HG02973 (cell line): ENCODE measurements at regions not wholly inside any gene's neighbourhood (a gene's known extent, or its start where the extent isn't known, plus 50 kb on each side); places are given as distances from the start of the nearest gene placed in this dataset.
A peak's percentile ranks its signal among the peaks of the same experiment; 100 is the strongest.
"Not testable (repeated sequence)": the region's sequence is repeated elsewhere in the genome, so short reads cannot be mapped to it uniquely, and the experiment has no call there.

Experiments used
- ATAC-seq: cut with Tn5 transposase; IDR thresholded peaks from one replicate; pipeline ENCODE4 v1.9.1; 2021; ENCODE audit warnings: moderate library complexity; ENCODE audit not compliant: unreplicated experiment

DNA sequence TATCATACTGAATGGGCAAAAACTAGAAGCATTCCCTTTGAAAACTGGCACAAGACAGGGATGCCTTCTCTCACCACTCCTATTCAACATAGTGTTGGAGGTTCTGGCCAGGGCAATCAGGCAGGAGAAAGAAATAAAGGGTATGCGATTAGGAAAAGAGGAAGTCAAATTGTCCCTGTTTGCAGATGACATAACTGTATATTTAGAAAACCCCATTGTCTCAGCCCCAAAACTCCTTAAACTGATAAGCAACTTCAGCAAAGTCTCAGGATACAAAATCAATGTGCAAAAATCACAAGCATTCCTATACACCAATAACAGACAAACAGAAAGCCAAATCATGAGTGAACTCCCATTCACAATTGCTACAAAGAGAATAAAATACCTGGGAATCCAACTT is 52.5 kb upstream of the CCDC71L start:
- not testable (repeated sequence) for ATAC-seq

GRCh38 chr7:106714590-106715442 is 53.9 kb upstream of the CCDC71L start:
- not testable (repeated sequence) for ATAC-seq

DNA sequence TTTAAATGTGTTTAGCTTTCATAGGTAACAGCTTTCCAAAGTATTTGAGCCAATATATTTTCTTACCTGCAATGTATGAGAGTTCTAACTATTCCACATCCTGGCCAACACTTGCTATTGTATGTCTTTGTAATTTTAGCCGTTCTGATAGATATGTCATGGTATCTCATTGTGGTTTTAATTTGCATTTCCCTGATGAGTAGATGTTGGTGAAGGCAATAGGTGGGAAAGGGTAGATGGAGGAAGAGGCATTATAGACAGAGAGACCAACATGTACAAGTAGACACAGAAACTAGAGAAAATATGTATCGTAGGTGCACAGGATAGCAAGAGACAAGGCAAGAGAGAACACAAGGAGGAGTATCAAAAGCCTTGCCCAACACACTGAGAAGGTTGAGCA is 54.8 kb upstream of the CCDC71L start:
- ATAC-seq, result no peak

DNA sequence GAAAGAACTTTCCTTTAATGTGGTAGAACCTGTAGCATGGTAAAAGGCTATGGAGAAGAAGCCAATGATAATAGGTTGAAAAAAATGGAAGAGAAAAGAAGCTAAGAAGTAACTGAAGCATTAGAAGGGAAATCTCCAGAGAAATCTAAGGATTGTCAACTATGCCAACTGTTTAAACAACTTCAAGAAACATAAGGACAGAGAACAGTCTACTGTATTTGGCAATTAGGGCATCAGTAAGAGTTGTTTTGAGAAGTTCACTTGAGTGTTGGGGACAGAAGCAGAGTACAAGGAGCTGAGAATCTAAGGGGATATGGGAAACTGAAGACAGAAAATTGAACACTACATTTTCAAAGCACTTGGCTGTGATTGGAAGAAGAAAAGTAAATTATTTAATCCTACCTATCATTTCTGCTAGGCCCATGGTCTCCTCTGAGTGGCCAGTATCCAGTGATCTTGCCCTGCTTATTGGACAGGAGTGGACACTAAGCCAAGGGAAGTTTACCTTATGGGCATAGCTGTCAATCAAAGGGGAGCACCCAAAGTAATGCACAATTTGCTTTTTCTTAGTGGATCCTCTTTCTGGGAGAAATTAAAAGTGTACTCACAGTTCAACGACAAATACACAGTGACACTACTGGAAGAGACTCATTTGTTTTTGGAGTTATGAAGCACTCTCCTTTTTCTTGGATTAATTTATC is 56.4 kb upstream of the CCDC71L start:
- peak; percentile 11 for ATAC-seq

- peak; percentile 83 for ATAC-seq
Observed at GRCh38 chr7:106717955-106718871, 57.3 kb upstream of the CCDC71L start.

GRCh38 chr7:106720641-106721040 is 59.7 kb upstream of the CCDC71L start:
- no peak for ATAC-seq

GRCh38 chr7:106721816-106722785 is 61.1 kb upstream of the CCDC71L start:
- no peak for ATAC-seq

DNA sequence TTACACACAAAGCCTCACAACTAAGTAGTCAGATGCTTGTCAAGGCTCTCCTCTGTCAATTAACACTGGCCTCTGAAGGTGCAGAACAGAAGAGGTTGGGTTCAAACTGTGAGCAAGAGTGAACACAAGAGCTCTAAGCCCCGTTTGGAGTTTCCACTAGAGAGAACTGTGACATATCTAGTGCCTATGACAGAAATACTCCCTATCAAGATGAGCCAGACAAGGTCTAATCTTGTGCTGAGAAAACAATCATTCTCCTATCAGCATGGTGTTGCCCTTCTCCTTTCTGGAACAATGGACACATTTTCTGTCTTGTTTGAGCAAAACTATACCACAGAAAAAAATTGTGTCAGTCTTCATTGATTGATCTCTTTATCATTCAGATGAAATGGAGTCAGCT is 62.4 kb upstream of the CCDC71L start:
- ATAC-seq, result no peak

- ATAC-seq, result no peak
Observed at GRCh38 chr7:106729720-106730385, 68.9 kb upstream of the CCDC71L start.

- no peak for ATAC-seq
Observed at GRCh38 chr7:106731187-106731586, 70.2 kb upstream of the CCDC71L start.

DNA sequence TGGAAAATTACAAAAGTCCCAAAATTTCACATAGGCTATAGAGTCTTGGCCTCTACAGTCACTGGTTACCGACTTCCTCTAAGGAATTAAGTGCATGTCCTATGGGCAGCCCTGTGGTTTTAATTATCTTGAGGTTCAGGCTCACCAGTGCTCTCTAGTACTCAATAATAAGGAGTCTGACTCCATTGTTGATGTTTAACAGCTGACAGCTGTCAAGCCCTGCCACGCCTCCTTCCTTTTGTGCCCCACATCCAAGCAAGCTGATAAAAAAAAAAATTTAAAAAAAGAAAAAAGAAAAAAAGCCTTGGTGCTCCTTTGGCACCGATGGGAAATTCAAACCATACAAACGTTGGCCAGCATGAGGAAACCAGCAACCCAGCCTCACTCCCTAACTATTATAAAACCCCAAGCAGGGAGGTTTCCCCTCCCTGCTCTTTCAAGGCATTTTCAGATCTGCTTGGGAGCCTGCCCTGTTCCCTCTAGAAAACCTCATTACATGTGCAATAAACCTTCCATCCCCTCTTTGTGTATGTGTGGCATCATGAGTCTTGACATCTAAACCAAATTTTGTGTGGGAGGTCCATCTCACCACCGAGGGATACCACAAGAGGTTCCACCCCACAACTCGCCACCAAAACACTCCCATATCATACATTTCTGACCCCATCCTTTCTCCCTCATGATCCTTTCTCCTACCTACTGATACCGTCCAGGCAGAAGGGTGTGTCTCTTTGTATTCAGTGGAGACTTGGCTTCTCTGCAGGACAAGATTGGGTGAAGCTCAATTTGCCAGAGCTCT is 70.9 kb upstream of the CCDC71L start:
- ATAC-seq, result no peak

- ATAC-seq, result no peak
Observed at GRCh38 chr7:106735637-106736036, 74.7 kb upstream of the CCDC71L start.

DNA sequence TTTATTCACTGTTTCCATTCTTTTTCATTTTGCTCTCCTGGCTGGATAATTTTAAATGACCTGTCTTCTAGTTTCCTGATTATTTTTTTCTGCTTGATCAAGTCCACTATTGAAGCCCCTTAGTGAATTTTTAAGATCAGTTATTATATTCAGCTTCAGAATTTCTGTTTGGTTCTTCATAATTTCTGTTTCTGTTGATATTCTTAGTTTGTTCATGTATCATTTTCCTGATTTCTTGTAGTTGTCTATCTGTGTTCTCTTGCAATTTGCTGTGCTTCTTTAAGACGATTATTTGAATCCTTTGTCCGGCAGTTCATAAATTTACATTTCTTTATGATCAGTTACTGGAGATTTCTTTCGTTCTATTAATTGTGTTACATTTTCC is 75.2 kb upstream of the CCDC71L start:
- no peak for ATAC-seq

GRCh38 chr7:106736508-106737201 is 75.7 kb upstream of the CCDC71L start:
- ATAC-seq, result peak; percentile 77

DNA sequence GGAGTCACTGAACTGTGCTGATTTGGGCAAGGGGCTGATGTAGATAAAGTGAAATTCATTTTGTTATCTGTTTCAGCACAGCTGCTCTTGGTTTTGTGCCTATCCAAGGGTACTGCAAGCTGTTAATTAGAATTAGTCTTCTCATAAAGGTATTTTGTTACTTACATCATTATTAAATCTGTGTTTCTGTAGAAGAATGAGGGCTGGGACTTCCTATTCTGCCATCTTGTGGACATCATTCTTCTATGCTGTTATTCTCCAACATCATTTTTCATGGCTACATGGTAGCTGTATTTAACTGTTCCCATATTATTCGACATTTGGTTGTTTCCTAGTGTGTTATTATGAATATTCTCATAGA is 76.2 kb upstream of the CCDC71L start:
- no peak for ATAC-seq

DNA sequence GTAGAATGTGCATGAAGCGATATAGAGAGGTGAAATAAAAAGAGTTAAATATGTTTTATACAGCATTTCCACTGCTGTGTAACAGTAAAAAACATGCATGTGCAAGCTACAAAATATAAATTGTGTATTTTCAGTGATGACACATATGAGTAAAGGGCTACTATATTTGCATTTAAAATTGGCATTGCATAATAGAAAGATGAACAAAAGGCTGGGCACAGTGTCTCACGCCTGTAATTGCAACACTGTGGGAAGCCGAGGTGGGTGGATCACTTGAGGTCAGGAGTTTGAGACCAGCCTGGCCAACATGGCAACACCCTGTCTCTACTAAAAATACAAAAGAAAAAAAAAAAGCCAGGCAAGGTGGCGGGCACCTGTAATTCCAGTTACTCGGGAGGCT is 79.8 kb upstream of the CCDC71L start:
- no peak for ATAC-seq

DNA sequence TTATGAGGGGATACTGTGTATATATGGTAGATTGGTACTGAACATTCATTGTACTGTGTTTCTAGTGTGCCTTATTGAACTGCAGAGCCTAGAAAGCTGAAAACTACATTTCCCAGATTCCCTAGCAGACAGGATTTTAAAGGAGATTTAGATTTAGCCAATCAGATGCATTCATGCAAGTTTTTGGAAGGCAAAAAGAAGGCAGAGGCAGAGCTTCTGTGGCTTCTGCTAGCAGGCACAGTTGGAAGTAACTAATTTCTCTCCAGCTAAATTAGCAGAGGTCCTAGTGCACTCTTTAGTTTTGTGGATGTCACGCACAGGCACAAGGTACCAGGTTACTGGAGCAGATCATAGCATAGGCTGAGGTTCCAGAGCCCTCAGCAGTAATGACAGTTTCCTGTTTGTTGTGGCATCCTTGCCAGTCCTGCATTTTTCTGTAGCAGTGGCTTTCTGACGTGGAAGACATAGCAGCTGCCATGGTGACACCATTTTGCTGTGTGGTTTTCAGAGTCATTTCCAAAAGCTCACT is 83.7 kb upstream of the CCDC71L start:
- ATAC-seq, result no peak

DNA sequence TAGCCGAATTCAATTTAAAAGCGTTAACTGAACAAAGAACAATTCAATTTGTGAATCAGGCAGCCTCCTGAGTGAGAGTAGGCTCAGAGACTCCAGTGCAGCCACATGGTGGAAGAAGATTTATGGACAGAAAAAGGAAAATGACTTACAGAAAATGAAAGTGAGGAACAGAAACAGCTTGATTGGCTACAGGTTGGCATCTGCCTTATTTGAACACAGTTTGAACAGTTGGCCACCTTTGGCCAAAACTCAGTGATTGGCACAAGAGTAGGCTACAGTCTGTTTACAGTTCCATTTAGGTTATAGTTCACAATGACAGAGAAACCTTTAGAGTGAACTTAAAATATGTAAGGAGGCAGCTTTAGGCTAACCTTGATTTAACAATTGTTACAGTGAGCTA is 86.3 kb upstream of the CCDC71L start:
- ATAC-seq, result not testable (repeated sequence)
